GM12878 (cell line): ENCODE measurements at regions not wholly inside any gene's neighbourhood (a gene's known extent, or its start where the extent isn't known, plus 50 kb on each side); places are given as distances from the start of the nearest gene placed in this dataset.

Experiments
- ATAC-seq: fragments of 200-7000 bp; cut with Tn5 transposase; 3 replicates; pipeline ENCODE4 v1.9.1; 2020; ENCODE audit warnings: mild to moderate bottlenecking, moderate library complexity
- BruUV-seq: library from RNA; stranded (reverse); fragments of 400-500 nt; replicated peaks from 2 replicates; lab custom pipeline; 2021; lab: Mats Ljungman, UMichigan
- CTCF ChIA-PET: fragments of 300-600 bp; sonication (Branson Sonifier 250); formaldehyde crosslinking; extraction: SDS; loops from one replicate; lab custom pipeline; 2021; ENCODE audit warnings: inconsistent platforms; lab: Yijun Ruan, JAX
- POLR2A ChIA-PET: fragments of 350-600 bp; formaldehyde crosslinking; extraction: SDS; loops from one replicate; lab custom pipeline; 2021; ENCODE audit warnings: inconsistent platforms; lab: Charles Lee
- RAD21 ChIA-PET: fragments of 300-600 bp; sonication (Branson Sonifier 250); formaldehyde crosslinking; loops from one replicate; lab custom pipeline; 2023; ENCODE audit warnings: antibody characterized with exemption; ENCODE audit not compliant: unreplicated experiment; lab: Charles Lee
- SMC1A ChIA-PET: fragments of 300-600 bp; sonication (Branson Sonifier 250); formaldehyde crosslinking; loops from one replicate; lab custom pipeline; 2023; ENCODE audit not compliant: unreplicated experiment, uncharacterized antibody; lab: Charles Lee
- DNase-seq: peaks from one replicate; pipeline ENCODE4 v3.0.0-alpha.2; 2011; ENCODE audit warnings: low read depth, low spot score
- FAIRE-seq: peaks from 3 replicates; lab custom pipeline; 2011; peaks lifted over from hg19 to GRCh38; lab: Jason Lieb, UNC
- H2AFZ ChIP-seq: 2 replicates; pipeline ENCODE4 v1.6.0; 2011; ENCODE audit warnings: low read depth, low read length, control low read depth; ENCODE audit not compliant: control insufficient read depth
- H3K27ac ChIP-seq: 2 replicates; pipeline ENCODE4 v1.5.1; 2011; ENCODE audit warnings: control low read depth; ENCODE audit not compliant: control insufficient read depth, insufficient read depth
- H3K27me3 ChIP-seq, 2 experiments: replicated peaks in 1 of 2; 2 replicates each; pipeline versions ENCODE4 v1.6.0 to v1.6.1; 2011; ENCODE audit warnings: low read length in 1 of 2; ENCODE audit not compliant: control insufficient read depth in 2 of 2, insufficient read depth in 2 of 2
- H3K36me3 ChIP-seq, 2 experiments: 2 replicates each; pipeline ENCODE4 v1.5.1; 2011; ENCODE audit warnings: low read length in 1 of 2; ENCODE audit not compliant: control insufficient read depth in 2 of 2, insufficient read depth in 2 of 2
- H3K4me1 ChIP-seq: 2 replicates; pipeline ENCODE4 v1.6.1; 2011; ENCODE audit warnings: mild to moderate bottlenecking, low read length, moderate library complexity, mixed read lengths; ENCODE audit not compliant: control insufficient read depth, insufficient read depth
- H3K4me2 ChIP-seq: 2 replicates; pipeline ENCODE4 v1.6.0; 2011; ENCODE audit warnings: control low read depth; ENCODE audit not compliant: control insufficient read depth, insufficient read depth
- H3K4me3 ChIP-seq: fragments of 200-600 bp; sonication (generic); 2 replicates; pipeline ENCODE4 v1.5.1; 2016
- H3K79me2 ChIP-seq: 2 replicates; pipeline ENCODE4 v1.6.0; 2011; ENCODE audit warnings: low read length; ENCODE audit not compliant: control insufficient read depth, insufficient read depth
- H3K9ac ChIP-seq: 2 replicates; pipeline ENCODE4 v1.8.0; 2011; ENCODE audit warnings: low read length, control low read depth, mixed read lengths; ENCODE audit not compliant: control insufficient read depth, insufficient read depth
- H3K9me3 ChIP-seq: replicated peaks from 3 replicates; pipeline ENCODE4 v1.5.1; 2011; ENCODE audit warnings: mild to moderate bottlenecking, low read length; ENCODE audit not compliant: control insufficient read depth, insufficient read depth
- H4K20me1 ChIP-seq: 2 replicates; pipeline ENCODE4 v1.6.0; 2011; ENCODE audit not compliant: control insufficient read depth, insufficient read depth
- CEBPB ChIP-seq, 2 experiments: fragments of 150-350 bp in 1 of 2; IDR thresholded peaks; 2 replicates each; pipeline ENCODE4 v1.6.1; 2012 to 2014; ENCODE audit warnings: low read depth in 2 of 2, low read length in 2 of 2, borderline replicate concordance in 1 of 2, inconsistent platforms in 1 of 2
- KDM1A ChIP-seq: fragments of 200-600 bp; sonication (generic); IDR thresholded peaks from 2 replicates; pipeline ENCODE4 v1.6.1; 2016; ENCODE audit warnings: borderline replicate concordance
- NBN ChIP-seq: fragments of 450-650 bp; IDR thresholded peaks from 2 replicates; pipeline ENCODE4 v1.6.1; 2016
- NFYB ChIP-seq: IDR thresholded peaks from 2 replicates; pipeline ENCODE4 v1.6.1; 2011; ENCODE audit warnings: low read depth, mild to moderate bottlenecking, low read length, improper control_type of control experiment, moderate library complexity; ENCODE audit not compliant: insufficient read depth
- RAD51 ChIP-seq: fragments of 450-650 bp; IDR thresholded peaks from 2 replicates; pipeline ENCODE4 v1.6.1; 2016; ENCODE audit warnings: moderate library complexity, mild to moderate bottlenecking, inconsistent platforms
- RFX5 ChIP-seq: IDR thresholded peaks from 2 replicates; pipeline ENCODE4 v1.6.1; 2011; ENCODE audit warnings: low read depth, low read length, improper control_type of control experiment
- RUNX3 ChIP-seq: IDR thresholded peaks from 2 replicates; pipeline ENCODE4 v1.6.1; 2012; ENCODE audit warnings: low read length, inconsistent platforms
- WGBS: methylation state at CpG from one replicate; pipeline ENCODE4 v1.1.6; 2016; ENCODE audit warnings: low lambda C conversion rate; ENCODE audit not compliant: insufficient replicate concordance, insufficient coverage; ENCODE audit errors: missing lambda C conversion rate; 5-methylcytosine and 5-hydroxymethylcytosine counted together
- in situ Hi-C: fragments of 300-500 bp; cut with MboI; formaldehyde crosslinking; loops from 9 replicates; pipeline ENCODE4 v1.14.3; 2018; ENCODE audit warnings: mixed read lengths
- intact Hi-C: fragments of 100-400 bp; cut with micrococcal nuclease; formaldehyde crosslinking; loops from one replicate; pipeline ENCODE4 v1.14.2; 2022; ENCODE audit not compliant: unreplicated experiment
- TF ChIP-seq, protein P1 (sequence below): fragments of 450-650 bp; IDR thresholded peaks from 2 replicates; pipeline ENCODE4 v1.6.1; 2016; ENCODE audit warnings: mild to moderate bottlenecking
- TF ChIP-seq, protein P2 (sequence below): fragments of 450-650 bp; IDR thresholded peaks from 2 replicates; pipeline ENCODE4 v1.6.1; 2016; ENCODE audit warnings: mild to moderate bottlenecking
- TF ChIP-seq, protein P3 (sequence below): IDR thresholded peaks from 2 replicates; pipeline ENCODE4 v1.6.1; 2012; ENCODE audit warnings: low read length, inconsistent platforms
- TF ChIP-seq, protein P4 (sequence below): IDR thresholded peaks from 2 replicates; pipeline ENCODE4 v1.6.1; 2012; ENCODE audit warnings: low read depth, low read length, improper control_type of control experiment
- TF ChIP-seq, protein P5 (sequence below): fragments of 450-650 bp; IDR thresholded peaks from 2 replicates; pipeline ENCODE4 v1.6.1; 2017; ENCODE audit warnings: borderline replicate concordance
- TF ChIP-seq, protein P6 (sequence below): fragments of 450-650 bp; IDR thresholded peaks from 2 replicates; pipeline ENCODE4 v1.6.1; 2016; ENCODE audit warnings: mild to moderate bottlenecking, moderate library complexity, borderline replicate concordance

DNA sequence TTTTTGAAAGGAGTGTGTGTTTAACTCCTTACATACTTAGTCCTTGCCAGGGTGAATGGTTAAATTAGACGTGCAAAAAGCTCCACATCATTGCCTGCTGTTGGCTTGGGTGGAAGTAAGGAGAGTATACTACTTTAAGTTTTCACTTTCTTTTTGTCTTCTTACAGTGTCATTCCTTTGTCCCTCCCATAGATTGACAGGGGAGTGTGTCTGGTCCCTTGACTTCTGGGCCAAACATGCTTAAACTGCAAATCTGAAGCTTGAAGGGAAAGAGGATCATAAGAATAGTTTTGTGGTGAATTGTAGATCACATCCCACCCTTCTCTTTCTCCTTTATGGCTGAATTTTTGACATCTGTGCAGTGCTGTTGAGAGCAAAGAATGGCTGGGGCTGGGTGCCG, 355.8 kb upstream of the C2CD4B start (continued):
- TF ChIP-seq CEBPB (IDR thresholded peaks at IDR 0.05; ENCODE audit: borderline replicate concordance in 1 of 2, low read depth in 2 of 2, low read length in 2 of 2) (no peak), KDM1A (no peak), NBN (no peak)

DNA sequence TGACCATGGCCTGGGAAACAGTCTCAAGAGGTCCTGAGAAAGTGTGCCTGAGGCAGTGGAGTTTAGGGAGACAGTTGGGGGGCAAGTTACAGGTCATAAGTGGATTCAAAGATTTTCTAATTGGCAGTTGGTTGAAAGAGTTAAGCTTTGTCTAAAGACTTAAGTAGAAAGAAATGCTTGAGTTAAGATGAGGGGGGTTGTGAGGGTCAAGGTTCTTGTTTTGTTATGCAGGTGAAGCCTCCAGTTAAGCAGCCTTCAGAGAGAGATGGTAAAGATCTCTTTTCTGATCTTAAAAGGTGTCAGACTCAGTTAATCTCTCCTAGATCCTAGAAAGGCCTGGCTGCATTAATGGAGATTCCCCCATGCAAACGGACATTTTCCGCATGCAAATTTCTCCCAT, 356.3 kb upstream of the C2CD4B start:
- ChIA-PET POLR2A (no interaction called here), RAD21 (no interaction called here), CTCF (no interaction called here), SMC1A (no interaction called here)
- no peaks in the 10 kb centered on the region for H4K20me1 ChIP-seq
- H3K79me2 ChIP-seq, result no peaks in the 10 kb centered on the region
- no peak overlapping the region for H3K4me2 ChIP-seq
- no peak for DNase-seq
- H3K27ac ChIP-seq, result no peak overlapping the region
- no TSS peak for BruUV-seq
- H2AFZ ChIP-seq, result no peak overlapping the region
- H3K36me3 ChIP-seq, result no peaks in the 10 kb centered on the region
- no peak overlapping the region for H3K4me3 ChIP-seq
- 50% methylated on average over 2 of the region's 2 CpGs for WGBS
- no peak for FAIRE-seq
- H3K9me3 ChIP-seq, result no peaks in the 10 kb centered on the region
- intact Hi-C loops, result no loop called here
- H3K9ac ChIP-seq, result no peak overlapping the region
- in situ Hi-C loops, result no loop called here
- peaks cover 0 to 3% of the 10 kb centered on the region in 2 experiments; a peak in 1 of 4 replicates for H3K27me3 ChIP-seq
- no peaks in the 10 kb centered on the region for H3K4me1 ChIP-seq
- no peak for ATAC-seq
- TF ChIP-seq RAD51 (no peak), RUNX3 (no peak), NFYB (no peak), RFX5 (no peak)
- TF ChIP-seq, protein P1, sequence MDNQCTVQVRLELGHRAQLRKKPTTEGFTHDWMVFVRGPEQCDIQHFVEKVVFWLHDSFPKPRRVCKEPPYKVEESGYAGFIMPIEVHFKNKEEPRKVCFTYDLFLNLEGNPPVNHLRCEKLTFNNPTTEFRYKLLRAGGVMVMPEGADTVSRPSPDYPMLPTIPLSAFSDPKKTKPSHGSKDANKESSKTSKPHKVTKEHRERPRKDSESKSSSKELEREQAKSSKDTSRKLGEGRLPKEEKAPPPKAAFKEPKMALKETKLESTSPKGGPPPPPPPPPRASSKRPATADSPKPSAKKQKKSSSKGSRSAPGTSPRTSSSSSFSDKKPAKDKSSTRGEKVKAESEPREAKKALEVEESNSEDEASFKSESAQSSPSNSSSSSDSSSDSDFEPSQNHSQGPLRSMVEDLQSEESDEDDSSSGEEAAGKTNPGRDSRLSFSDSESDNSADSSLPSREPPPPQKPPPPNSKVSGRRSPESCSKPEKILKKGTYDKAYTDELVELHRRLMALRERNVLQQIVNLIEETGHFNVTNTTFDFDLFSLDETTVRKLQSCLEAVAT, result no peak
- TF ChIP-seq, protein P2, sequence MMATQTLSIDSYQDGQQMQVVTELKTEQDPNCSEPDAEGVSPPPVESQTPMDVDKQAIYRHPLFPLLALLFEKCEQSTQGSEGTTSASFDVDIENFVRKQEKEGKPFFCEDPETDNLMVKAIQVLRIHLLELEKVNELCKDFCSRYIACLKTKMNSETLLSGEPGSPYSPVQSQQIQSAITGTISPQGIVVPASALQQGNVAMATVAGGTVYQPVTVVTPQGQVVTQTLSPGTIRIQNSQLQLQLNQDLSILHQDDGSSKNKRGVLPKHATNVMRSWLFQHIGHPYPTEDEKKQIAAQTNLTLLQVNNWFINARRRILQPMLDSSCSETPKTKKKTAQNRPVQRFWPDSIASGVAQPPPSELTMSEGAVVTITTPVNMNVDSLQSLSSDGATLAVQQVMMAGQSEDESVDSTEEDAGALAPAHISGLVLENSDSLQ, result no peak
- TF ChIP-seq, protein P3, sequence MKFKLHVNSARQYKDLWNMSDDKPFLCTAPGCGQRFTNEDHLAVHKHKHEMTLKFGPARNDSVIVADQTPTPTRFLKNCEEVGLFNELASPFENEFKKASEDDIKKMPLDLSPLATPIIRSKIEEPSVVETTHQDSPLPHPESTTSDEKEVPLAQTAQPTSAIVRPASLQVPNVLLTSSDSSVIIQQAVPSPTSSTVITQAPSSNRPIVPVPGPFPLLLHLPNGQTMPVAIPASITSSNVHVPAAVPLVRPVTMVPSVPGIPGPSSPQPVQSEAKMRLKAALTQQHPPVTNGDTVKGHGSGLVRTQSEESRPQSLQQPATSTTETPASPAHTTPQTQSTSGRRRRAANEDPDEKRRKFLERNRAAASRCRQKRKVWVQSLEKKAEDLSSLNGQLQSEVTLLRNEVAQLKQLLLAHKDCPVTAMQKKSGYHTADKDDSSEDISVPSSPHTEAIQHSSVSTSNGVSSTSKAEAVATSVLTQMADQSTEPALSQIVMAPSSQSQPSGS, result no peak
- TF ChIP-seq, protein P4, sequence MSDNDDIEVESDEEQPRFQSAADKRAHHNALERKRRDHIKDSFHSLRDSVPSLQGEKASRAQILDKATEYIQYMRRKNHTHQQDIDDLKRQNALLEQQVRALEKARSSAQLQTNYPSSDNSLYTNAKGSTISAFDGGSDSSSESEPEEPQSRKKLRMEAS, result no peak
- TF ChIP-seq, protein P5, sequence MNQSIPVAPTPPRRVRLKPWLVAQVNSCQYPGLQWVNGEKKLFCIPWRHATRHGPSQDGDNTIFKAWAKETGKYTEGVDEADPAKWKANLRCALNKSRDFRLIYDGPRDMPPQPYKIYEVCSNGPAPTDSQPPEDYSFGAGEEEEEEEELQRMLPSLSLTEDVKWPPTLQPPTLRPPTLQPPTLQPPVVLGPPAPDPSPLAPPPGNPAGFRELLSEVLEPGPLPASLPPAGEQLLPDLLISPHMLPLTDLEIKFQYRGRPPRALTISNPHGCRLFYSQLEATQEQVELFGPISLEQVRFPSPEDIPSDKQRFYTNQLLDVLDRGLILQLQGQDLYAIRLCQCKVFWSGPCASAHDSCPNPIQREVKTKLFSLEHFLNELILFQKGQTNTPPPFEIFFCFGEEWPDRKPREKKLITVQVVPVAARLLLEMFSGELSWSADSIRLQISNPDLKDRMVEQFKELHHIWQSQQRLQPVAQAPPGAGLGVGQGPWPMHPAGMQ, result no peak
- TF ChIP-seq, protein P6, sequence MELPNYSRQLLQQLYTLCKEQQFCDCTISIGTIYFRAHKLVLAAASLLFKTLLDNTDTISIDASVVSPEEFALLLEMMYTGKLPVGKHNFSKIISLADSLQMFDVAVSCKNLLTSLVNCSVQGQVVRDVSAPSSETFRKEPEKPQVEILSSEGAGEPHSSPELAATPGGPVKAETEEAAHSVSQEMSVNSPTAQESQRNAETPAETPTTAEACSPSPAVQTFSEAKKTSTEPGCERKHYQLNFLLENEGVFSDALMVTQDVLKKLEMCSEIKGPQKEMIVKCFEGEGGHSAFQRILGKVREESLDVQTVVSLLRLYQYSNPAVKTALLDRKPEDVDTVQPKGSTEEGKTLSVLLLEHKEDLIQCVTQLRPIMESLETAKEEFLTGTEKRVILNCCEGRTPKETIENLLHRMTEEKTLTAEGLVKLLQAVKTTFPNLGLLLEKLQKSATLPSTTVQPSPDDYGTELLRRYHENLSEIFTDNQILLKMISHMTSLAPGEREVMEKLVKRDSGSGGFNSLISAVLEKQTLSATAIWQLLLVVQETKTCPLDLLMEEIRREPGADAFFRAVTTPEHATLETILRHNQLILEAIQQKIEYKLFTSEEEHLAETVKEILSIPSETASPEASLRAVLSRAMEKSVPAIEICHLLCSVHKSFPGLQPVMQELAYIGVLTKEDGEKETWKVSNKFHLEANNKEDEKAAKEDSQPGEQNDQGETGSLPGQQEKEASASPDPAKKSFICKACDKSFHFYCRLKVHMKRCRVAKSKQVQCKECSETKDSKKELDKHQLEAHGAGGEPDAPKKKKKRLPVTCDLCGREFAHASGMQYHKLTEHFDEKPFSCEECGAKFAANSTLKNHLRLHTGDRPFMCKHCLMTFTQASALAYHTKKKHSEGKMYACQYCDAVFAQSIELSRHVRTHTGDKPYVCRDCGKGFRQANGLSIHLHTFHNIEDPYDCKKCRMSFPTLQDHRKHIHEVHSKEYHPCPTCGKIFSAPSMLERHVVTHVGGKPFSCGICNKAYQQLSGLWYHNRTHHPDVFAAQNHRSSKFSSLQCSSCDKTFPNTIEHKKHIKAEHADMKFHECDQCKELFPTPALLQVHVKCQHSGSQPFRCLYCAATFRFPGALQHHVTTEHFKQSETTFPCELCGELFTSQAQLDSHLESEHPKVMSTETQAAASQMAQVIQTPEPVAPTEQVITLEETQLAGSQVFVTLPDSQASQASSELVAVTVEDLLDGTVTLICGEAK, result no peak
